H1 (cell line): ENCODE measurements at regions not wholly inside any gene's neighbourhood (a gene's known extent, or its start where the extent isn't known, plus 50 kb on each side); places are given as distances from the start of the nearest gene placed in this dataset.

Experiments
- CTCF ChIA-PET: fragments of 300-600 bp; sonication (Branson Sonifier 250); formaldehyde crosslinking; loops from one replicate; lab custom pipeline; 2021; ENCODE audit not compliant: partially characterized antibody; lab: Charles Lee
- POLR2A ChIA-PET: fragments of 300-600 bp; sonication (Branson Sonifier 250); formaldehyde crosslinking; loops from one replicate; lab custom pipeline; 2021; ENCODE audit warnings: inconsistent platforms; ENCODE audit not compliant: partially characterized antibody; lab: Charles Lee
- DNase-seq, 2 experiments: peaks; one replicate each; pipeline versions ENCODE4 v3.0.0 to v3.0.0-alpha.2; 2010 to 2022; ENCODE audit warnings: low spot score in 2 of 2, low read depth in 1 of 2, mixed read lengths in 1 of 2
- FAIRE-seq: peaks from 2 replicates; lab custom pipeline; 2011; peaks lifted over from hg19 to GRCh38; lab: Jason Lieb, UNC
- H2AFZ ChIP-seq: 2 replicates; pipeline ENCODE4 v1.8.1; 2012; ENCODE audit warnings: low read length, inconsistent platforms
- H2AK5ac ChIP-seq: 2 replicates; pipeline ENCODE4 v1.6.1; 2013; ENCODE audit warnings: low read depth, low read length
- H2BK120ac ChIP-seq: replicated peaks from 2 replicates; pipeline ENCODE3; 2013; ENCODE audit warnings: low read depth, low read length, inconsistent platforms
- H2BK12ac ChIP-seq: 2 replicates; pipeline ENCODE4 v1.6.1; 2013; ENCODE audit warnings: low read depth, low read length
- H2BK15ac ChIP-seq: 2 replicates; pipeline ENCODE4 v1.6.1; 2013; ENCODE audit warnings: low read length
- H2BK20ac ChIP-seq: 2 replicates; pipeline ENCODE4 v1.6.1; 2013; ENCODE audit warnings: low read length
- H2BK5ac ChIP-seq: 2 replicates; pipeline ENCODE4 v1.6.1; 2013; ENCODE audit warnings: low read depth, low read length
- H3K14ac ChIP-seq: 2 replicates; pipeline ENCODE4 v1.6.1; 2013; ENCODE audit warnings: inconsistent platforms; ENCODE audit not compliant: insufficient read length
- H3K18ac ChIP-seq: 2 replicates; pipeline ENCODE4 v1.6.1; 2013; ENCODE audit warnings: low read length; ENCODE audit errors: extremely low read depth
- H3K23ac ChIP-seq: 2 replicates; pipeline ENCODE4 v1.6.1; 2013; ENCODE audit warnings: inconsistent platforms; ENCODE audit not compliant: insufficient read length
- H3K23me2 ChIP-seq: 2 replicates; pipeline ENCODE4 v1.6.1; 2013; ENCODE audit warnings: low read depth, low read length
- H3K27ac ChIP-seq: 2 replicates; pipeline ENCODE4 v1.6.1; 2011; ENCODE audit warnings: low read depth, low read length, inconsistent platforms
- H3K27me3 ChIP-seq, 4 experiments: replicated peaks in 1 of 4; 1 replicate in 1 of 4; 2 replicates in 3 of 4; pipeline versions ENCODE4 v1.6.1 to v1.8.1; 2011 to 2013; ENCODE audit warnings: low read length in 3 of 4, mild to moderate bottlenecking in 3 of 4, inconsistent platforms in 2 of 4, mixed read lengths in 2 of 4, moderate library complexity in 1 of 4; ENCODE audit not compliant: control insufficient read depth in 3 of 4, insufficient read depth in 3 of 4; ENCODE audit errors: extremely low read depth in 1 of 4
- H3K36me3 ChIP-seq, 4 experiments: 2 replicates each; pipeline versions ENCODE4 v1.6.1 to v1.8.1; 2011 to 2013; ENCODE audit warnings: mild to moderate bottlenecking in 4 of 4, low read length in 3 of 4, moderate library complexity in 2 of 4, control low read depth in 1 of 4, inconsistent platforms in 1 of 4; ENCODE audit not compliant: insufficient read depth in 4 of 4, control insufficient read depth in 2 of 4
- H3K4ac ChIP-seq: replicated peaks from 2 replicates; pipeline ENCODE3; 2013; ENCODE audit warnings: low read length, low read depth, mixed read lengths, inconsistent platforms; ENCODE audit not compliant: insufficient read length
- H3K4me1 ChIP-seq, 4 experiments: replicated peaks in 1 of 4; 1 replicate in 1 of 4; 2 replicates in 3 of 4; pipeline versions ENCODE4 v1.6.1 to v1.8.1; 2011 to 2013; ENCODE audit warnings: low read length in 3 of 4, inconsistent platforms in 2 of 4, mixed read lengths in 1 of 4; ENCODE audit not compliant: insufficient read depth in 4 of 4, control insufficient read depth in 3 of 4
- H3K4me2 ChIP-seq, 2 experiments: 2 replicates each; pipeline versions ENCODE4 v1.6.1 to v1.8.1; 2011 to 2013; ENCODE audit warnings: low read depth in 2 of 2, low read length in 2 of 2, control low read depth in 1 of 2, inconsistent platforms in 1 of 2, mild to moderate bottlenecking in 1 of 2; ENCODE audit not compliant: insufficient read depth in 1 of 2
- H3K4me3 ChIP-seq, 4 experiments: fragments of 200-600, 300-600 bp in 1 of 4; sonication (generic), shearing (Covaris generic), sonication (Bioruptor Twin) in 1 of 4; 2 replicates each; pipeline versions ENCODE4 v1.5.1 to v1.8.1; 2011 to 2016; ENCODE audit warnings: low read length in 4 of 4, low read depth in 3 of 4, control low read depth in 2 of 4, inconsistent platforms in 2 of 4, mild to moderate bottlenecking in 2 of 4, mixed read lengths in 1 of 4, moderate library complexity in 1 of 4; ENCODE audit not compliant: insufficient read depth in 2 of 4; ENCODE audit errors: extremely low read depth in 1 of 4
- H3K56ac ChIP-seq: replicated peaks from 2 replicates; pipeline ENCODE3; 2013; ENCODE audit warnings: low read depth, mild to moderate bottlenecking, mixed read lengths, low read length, inconsistent platforms; ENCODE audit not compliant: insufficient read length
- H3K79me1 ChIP-seq: 2 replicates; pipeline ENCODE4 v1.6.1; 2013; ENCODE audit warnings: low read depth, low read length, control low read depth
- H3K79me2 ChIP-seq, 2 experiments: 2 replicates each; pipeline versions ENCODE4 v1.6.1 to v1.8.1; 2012 to 2013; ENCODE audit warnings: low read length in 2 of 2, mild to moderate bottlenecking in 2 of 2, inconsistent platforms in 1 of 2; ENCODE audit not compliant: insufficient read depth in 2 of 2, control insufficient read depth in 1 of 2
- H3K9ac ChIP-seq, 4 experiments: replicated peaks in 1 of 4; 1 replicate in 1 of 4; 2 replicates in 3 of 4; pipeline versions ENCODE4 v1.6.1 to v1.8.1; 2011 to 2013; ENCODE audit warnings: low read depth in 3 of 4, low read length in 3 of 4, control low read depth in 2 of 4, mild to moderate bottlenecking in 2 of 4, moderate library complexity in 2 of 4, inconsistent platforms in 1 of 4; ENCODE audit errors: extremely low read depth in 1 of 4
- H3K9me3 ChIP-seq, 2 experiments: 2 replicates each; pipeline versions ENCODE4 v1.6.1 to v1.8.1; 2012 to 2013; ENCODE audit warnings: mild to moderate bottlenecking in 2 of 2, moderate library complexity in 2 of 2, control low read depth in 1 of 2, inconsistent platforms in 1 of 2, low read depth in 1 of 2, low read length in 1 of 2, mixed read lengths in 1 of 2; ENCODE audit not compliant: insufficient read depth in 2 of 2
- H4K20me1 ChIP-seq, 2 experiments: replicated peaks in 1 of 2; 2 replicates each; pipeline versions ENCODE3 to v1.8.1; 2011 to 2013; ENCODE audit warnings: inconsistent platforms in 2 of 2, low read length in 2 of 2, mild to moderate bottlenecking in 1 of 2; ENCODE audit not compliant: insufficient read depth in 2 of 2, control insufficient read depth in 1 of 2
- H4K5ac ChIP-seq: 2 replicates; pipeline ENCODE4 v1.6.1; 2013; ENCODE audit warnings: low read length, low read depth, mixed read lengths, inconsistent platforms; ENCODE audit not compliant: insufficient read length
- H4K8ac ChIP-seq: 2 replicates; pipeline ENCODE4 v1.8.0; 2013; ENCODE audit warnings: mild to moderate bottlenecking, moderate library complexity, low read length, inconsistent platforms; ENCODE audit not compliant: insufficient read depth; ENCODE audit errors: extremely low read depth
- H4K91ac ChIP-seq: replicated peaks from 2 replicates; pipeline ENCODE3; 2013; ENCODE audit warnings: low read length, mixed read lengths, inconsistent platforms; ENCODE audit not compliant: insufficient read length
- CEBPB ChIP-seq: IDR thresholded peaks from 2 replicates; pipeline ENCODE4 v1.6.1; 2012; ENCODE audit warnings: low read depth, low read length
- CTBP2 ChIP-seq: IDR thresholded peaks from 2 replicates; pipeline ENCODE4 v1.7.0; 2011; ENCODE audit warnings: borderline replicate concordance, mild to moderate bottlenecking, moderate library complexity, mixed read lengths, low read length; ENCODE audit not compliant: insufficient read depth, insufficient read length
- FOSL1 ChIP-seq: IDR thresholded peaks from 2 replicates; pipeline ENCODE4 v1.6.1; 2011; ENCODE audit warnings: mild to moderate bottlenecking, low read depth, low read length, moderate library complexity; ENCODE audit not compliant: insufficient read depth
- GTF2F1 ChIP-seq: IDR thresholded peaks from 2 replicates; pipeline ENCODE4 v1.6.1; 2012; ENCODE audit warnings: low read depth, low read length, improper control_type of control experiment, borderline replicate concordance
- KDM1A ChIP-seq: fragments of 200-600, 300-600 bp; sonication (generic); IDR thresholded peaks from 2 replicates; pipeline ENCODE4 v1.7.1; 2016; ENCODE audit warnings: mild to moderate bottlenecking, low read length, borderline replicate concordance
- PHF8 ChIP-seq: fragments of 200-600 bp; sonication (generic); conservative IDR thresholded peaks from 2 replicates; pipeline ENCODE4 v1.7.1; 2012; ENCODE audit warnings: low read depth, mild to moderate bottlenecking, inconsistent platforms, low read length, moderate library complexity
- POLR2A ChIP-seq, 2 experiments: IDR thresholded peaks; 1 replicate in 1 of 2; 2 replicates in 1 of 2; pipeline ENCODE4 v1.6.1; 2011; ENCODE audit warnings: low read depth in 2 of 2, low read length in 2 of 2, mild to moderate bottlenecking in 2 of 2; ENCODE audit errors: control extremely low read depth in 1 of 2
- POLR2AphosphoS5 ChIP-seq: IDR thresholded peaks from 2 replicates; pipeline ENCODE4 v1.6.1; 2011; ENCODE audit warnings: low read depth, low read length
- POU5F1 ChIP-seq: IDR thresholded peaks from 2 replicates; pipeline ENCODE4 v1.6.1; 2011; ENCODE audit warnings: low read depth, mild to moderate bottlenecking, low read length, moderate library complexity
- SIRT6 ChIP-seq: IDR thresholded peaks from one replicate; pipeline ENCODE4 v1.7.1; 2012; ENCODE audit warnings: low read length, inconsistent platforms
- SP1 ChIP-seq: IDR thresholded peaks from 2 replicates; pipeline ENCODE4 v1.6.1; 2011; ENCODE audit warnings: low read depth, low read length
- SP2 ChIP-seq: IDR thresholded peaks from 2 replicates; pipeline ENCODE4 v1.6.1; 2012; ENCODE audit warnings: mild to moderate bottlenecking, low read length, inconsistent platforms
- TBP ChIP-seq: IDR thresholded peaks from 2 replicates; pipeline ENCODE4 v1.6.1; 2011; ENCODE audit warnings: low read depth, low read length, improper control_type of control experiment
- TCF12 ChIP-seq: IDR thresholded peaks from 2 replicates; pipeline ENCODE4 v1.6.1; 2011; ENCODE audit warnings: low read depth, mild to moderate bottlenecking, low read length
- WGBS, 2 experiments: shearing (Covaris generic) in 1 of 2; methylation state at CpG; one replicate each; pipeline versions ENCODE4 v1.1.6 to v1.1.7; 2013 to 2015; ENCODE audit warnings: low lambda C conversion rate in 2 of 2, mixed read lengths in 2 of 2, inconsistent platforms in 1 of 2, low coverage in 1 of 2, missing lambda C conversion rate in 1 of 2; ENCODE audit not compliant: insufficient replicate concordance in 2 of 2, insufficient coverage in 1 of 2, insufficient read length in 1 of 2; ENCODE audit errors: extremely low coverage in 1 of 2, missing lambda C conversion rate in 1 of 2; 5-methylcytosine and 5-hydroxymethylcytosine counted together
- TF ChIP-seq, protein P1 (sequence below): IDR thresholded peaks from 2 replicates; pipeline ENCODE4 v1.6.1; 2012; ENCODE audit warnings: inconsistent platforms

DNA sequence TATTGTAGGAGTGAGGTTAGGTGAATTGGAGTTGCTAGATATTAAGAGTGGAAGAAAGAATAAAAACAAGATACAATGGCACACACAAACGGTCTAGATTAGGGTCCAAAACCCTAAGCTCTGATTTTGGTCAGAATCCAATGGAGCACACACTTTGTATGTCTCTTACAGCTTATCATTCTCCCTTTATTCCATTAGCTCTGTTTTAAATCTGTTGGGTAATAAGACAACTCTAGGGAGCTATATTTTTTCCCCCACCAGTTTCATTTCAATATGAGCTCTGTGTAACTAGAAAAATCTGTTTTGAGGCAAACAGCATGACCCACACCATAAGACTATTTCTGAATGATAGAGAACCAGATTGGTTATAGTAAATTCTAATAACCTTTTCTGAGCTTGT is 465.6 kb downstream of the ADGRL2 start (continued):
- no peak for TF ChIP-seq POU5F1

DNA sequence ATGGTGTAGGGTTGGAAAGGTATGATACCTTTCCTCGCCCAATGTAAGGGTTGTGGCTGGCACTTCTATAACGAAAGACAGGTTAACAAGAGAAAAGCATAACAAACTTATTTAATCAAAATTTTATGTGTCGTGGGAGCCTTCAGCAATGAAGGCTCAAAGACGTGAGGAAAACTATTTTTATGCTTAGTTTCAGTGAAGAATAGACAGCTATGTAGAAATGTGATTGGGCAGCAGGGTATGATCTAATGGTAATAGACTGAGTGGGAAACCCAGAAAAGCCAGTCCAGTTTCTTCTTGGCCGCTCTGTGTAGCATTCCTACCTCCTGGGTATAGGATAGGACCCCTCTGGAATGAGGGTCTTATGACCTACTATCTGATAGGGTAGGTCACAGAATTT is 464.7 kb downstream of the ADGRL2 start:
- no peak overlapping the region for H3K4ac ChIP-seq
- no peak overlapping the region for H3K4me3 ChIP-seq
- DNase-seq: no peak
- no peak overlapping the region for H2AFZ ChIP-seq
- no peaks in the 10 kb centered on the region for H3K79me1 ChIP-seq
- H3K4me1 ChIP-seq: no peaks in the 10 kb centered on the region
- H3K27me3 ChIP-seq: no peaks in the 10 kb centered on the region
- ChIA-PET CTCF (interaction anchor here (1.0 kb wide), 1 partner anchor 175 kb away, joined by 4 read pairs; no protein-coding TSS in a partner anchor), POLR2A (no interaction called here)
- H3K18ac ChIP-seq: no peak overlapping the region
- no peak overlapping the region for H2BK5ac ChIP-seq
- no peak overlapping the region for H2BK20ac ChIP-seq
- H3K27ac ChIP-seq: no peak overlapping the region
- H4K91ac ChIP-seq: no peak overlapping the region
- H3K79me2 ChIP-seq: no peaks in the 10 kb centered on the region
- H2AK5ac ChIP-seq: no peak overlapping the region
- no peak for FAIRE-seq
- H3K9me3 ChIP-seq: no peaks in the 10 kb centered on the region
- H3K36me3 ChIP-seq: no peaks in the 10 kb centered on the region
- H3K23me2 ChIP-seq: no peaks in the 10 kb centered on the region
- 69% methylated on average over 5 of the region's 5 CpGs; no CpG with 5 or more reads in 1 of the 2 experiments for WGBS, 2 experiments
- H4K20me1 ChIP-seq: no peaks in the 10 kb centered on the region
- H3K14ac ChIP-seq: no peak overlapping the region
- H2BK120ac ChIP-seq: no peak overlapping the region
- no peak overlapping the region for H4K5ac ChIP-seq
- no peak overlapping the region for H3K9ac ChIP-seq
- H4K8ac ChIP-seq: no peak overlapping the region
- no peak overlapping the region for H3K23ac ChIP-seq
- H3K4me2 ChIP-seq: no peak overlapping the region
- no peak overlapping the region for H2BK12ac ChIP-seq
- no peak overlapping the region for H3K56ac ChIP-seq
- H2BK15ac ChIP-seq: no peak overlapping the region
- TF ChIP-seq SP1 (no peak), POLR2AphosphoS5 (no peak), KDM1A (no peak), SIRT6 (no peak), CEBPB (no peak), PHF8 (no peak), TCF12 (no peak), POLR2A (IDR thresholded peaks at IDR 0.05; ENCODE audit: control extremely low read depth in 1 of 2, low read depth in 2 of 2, low read length in 2 of 2) (no peak), TBP (no peak), FOSL1 (no peak), GTF2F1 (no peak), CTBP2 (no peak), SP2 (no peak)
- TF ChIP-seq, protein P1, sequence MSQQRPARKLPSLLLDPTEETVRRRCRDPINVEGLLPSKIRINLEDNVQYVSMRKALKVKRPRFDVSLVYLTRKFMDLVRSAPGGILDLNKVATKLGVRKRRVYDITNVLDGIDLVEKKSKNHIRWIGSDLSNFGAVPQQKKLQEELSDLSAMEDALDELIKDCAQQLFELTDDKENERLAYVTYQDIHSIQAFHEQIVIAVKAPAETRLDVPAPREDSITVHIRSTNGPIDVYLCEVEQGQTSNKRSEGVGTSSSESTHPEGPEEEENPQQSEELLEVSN: no peak
